Tibial nerve (tissue), 4 donors: ENCODE measurements at regions not wholly inside any gene's neighbourhood (a gene's known extent, or its start where the extent isn't known, plus 50 kb on each side); places are given as distances from the start of the nearest gene placed in this dataset.
A peak's percentile ranks its signal among the peaks of the same experiment; 100 is the strongest.

Source experiments
- DNase-seq, 2 donors: peaks; one replicate each; pipeline ENCODE4 v3.0.0-alpha.2; 2019; ENCODE audit warnings: low spot score in 2 of 2
- H3K27ac ChIP-seq, 4 donors: fragments of 200-600 bp; sonication (generic) in 3 of 4; one replicate each; pipeline ENCODE4 v1.5.1; 2017 to 2019; ENCODE audit warnings: mild to moderate bottlenecking in 1 of 4
- H3K27me3 ChIP-seq, 2 donors: fragments of 200-600 bp; sonication (generic) in 1 of 2; one replicate each; pipeline versions ENCODE4 v1.5.1 to v1.6.0; 2017 to 2019
- H3K36me3 ChIP-seq, 3 donors: fragments of 200-600 bp; sonication (generic); one replicate each; pipeline ENCODE4 v1.5.1; 2018 to 2019
- H3K4me1 ChIP-seq, 4 donors: fragments of 200-600 bp; sonication (generic) in 3 of 4; one replicate each; pipeline ENCODE4 v1.5.1; 2017 to 2019
- H3K4me3 ChIP-seq, 4 donors: fragments of 200-600 bp; sonication (generic) in 3 of 4; one replicate each; pipeline ENCODE4 v1.5.1; 2017 to 2019; ENCODE audit warnings: mild to moderate bottlenecking in 1 of 4, moderate library complexity in 1 of 4
- H3K9me3 ChIP-seq, 4 donors: fragments of 200-600 bp; sonication (generic) in 3 of 4; one replicate each; pipeline ENCODE4 v1.5.1; 2017 to 2019
- EP300 ChIP-seq, 2 donors: sonication (generic); formaldehyde crosslinking; IDR thresholded peaks; one replicate each; pipeline ENCODE4 v1.6.1; 2017; ENCODE audit warnings: antibody characterized with exemption in 2 of 2, mild to moderate bottlenecking in 1 of 2
- POLR2A ChIP-seq, 2 donors: fragments of 450-650 bp; IDR thresholded peaks; one replicate each; pipeline ENCODE4 v1.6.1; 2017; ENCODE audit warnings: antibody characterized with exemption in 2 of 2, mild to moderate bottlenecking in 2 of 2, moderate library complexity in 2 of 2
- WGBS, 2 donors: methylation state at CpG; one replicate each; pipeline ENCODE4 v1.1.5; 2018; 5-methylcytosine and 5-hydroxymethylcytosine counted together
- TF ChIP-seq, protein P1 (sequence below), 5 experiments: fragments of 200-600 bp in 3 of 5; fragments of 450-650 bp in 2 of 5; sonication (generic) in 3 of 5; IDR thresholded peaks; one replicate each; pipeline ENCODE4 v1.5.1; 2016 to 2019; ENCODE audit warnings: antibody characterized with exemption in 5 of 5, mild to moderate bottlenecking in 3 of 5, moderate library complexity in 2 of 5

DNA sequence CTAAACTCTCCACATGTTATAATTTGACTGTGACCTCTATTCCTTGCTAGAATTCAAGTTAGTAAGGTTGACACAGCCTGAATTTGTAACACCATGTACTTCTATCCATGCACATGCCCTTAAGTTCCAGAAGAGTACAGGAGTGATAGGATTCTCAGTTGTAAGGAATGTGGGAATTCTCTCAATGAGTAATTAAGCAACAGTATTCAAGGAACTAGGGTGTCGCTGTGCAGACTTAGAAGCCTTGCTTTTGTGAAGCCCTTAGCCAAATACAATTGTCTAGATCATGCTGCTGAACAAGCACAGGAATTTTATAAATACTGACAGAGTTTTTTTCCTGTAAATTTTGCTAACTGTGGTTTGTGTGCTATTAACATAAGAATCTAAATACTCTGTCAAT, 276.3 kb upstream of the PTBP2 start:
- 75 to 94% methylated on average over 1 of the region's 1 CpG for WGBS, 2 donors
- H3K36me3 ChIP-seq = no peaks in the 10 kb centered on the region
- no peak for TF ChIP-seq POLR2A (IDR thresholded peaks at IDR 0.05)
- TF ChIP-seq EP300 (IDR thresholded peaks at IDR 0.05) = no peak
- TF ChIP-seq, protein P1, sequence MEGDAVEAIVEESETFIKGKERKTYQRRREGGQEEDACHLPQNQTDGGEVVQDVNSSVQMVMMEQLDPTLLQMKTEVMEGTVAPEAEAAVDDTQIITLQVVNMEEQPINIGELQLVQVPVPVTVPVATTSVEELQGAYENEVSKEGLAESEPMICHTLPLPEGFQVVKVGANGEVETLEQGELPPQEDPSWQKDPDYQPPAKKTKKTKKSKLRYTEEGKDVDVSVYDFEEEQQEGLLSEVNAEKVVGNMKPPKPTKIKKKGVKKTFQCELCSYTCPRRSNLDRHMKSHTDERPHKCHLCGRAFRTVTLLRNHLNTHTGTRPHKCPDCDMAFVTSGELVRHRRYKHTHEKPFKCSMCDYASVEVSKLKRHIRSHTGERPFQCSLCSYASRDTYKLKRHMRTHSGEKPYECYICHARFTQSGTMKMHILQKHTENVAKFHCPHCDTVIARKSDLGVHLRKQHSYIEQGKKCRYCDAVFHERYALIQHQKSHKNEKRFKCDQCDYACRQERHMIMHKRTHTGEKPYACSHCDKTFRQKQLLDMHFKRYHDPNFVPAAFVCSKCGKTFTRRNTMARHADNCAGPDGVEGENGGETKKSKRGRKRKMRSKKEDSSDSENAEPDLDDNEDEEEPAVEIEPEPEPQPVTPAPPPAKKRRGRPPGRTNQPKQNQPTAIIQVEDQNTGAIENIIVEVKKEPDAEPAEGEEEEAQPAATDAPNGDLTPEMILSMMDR (IDR thresholded peaks at IDR 0.05) = no peak
- H3K4me3 ChIP-seq = no peak overlapping the region
- H3K4me1 ChIP-seq = no peaks in the 10 kb centered on the region
- peaks cover 0 to under 1% (median 0%) of the 10 kb centered on the region in 4 donors for H3K9me3 ChIP-seq
- H3K27ac ChIP-seq = no peak overlapping the region
- no peaks in the 10 kb centered on the region for H3K27me3 ChIP-seq
- no peak for DNase-seq

DNA sequence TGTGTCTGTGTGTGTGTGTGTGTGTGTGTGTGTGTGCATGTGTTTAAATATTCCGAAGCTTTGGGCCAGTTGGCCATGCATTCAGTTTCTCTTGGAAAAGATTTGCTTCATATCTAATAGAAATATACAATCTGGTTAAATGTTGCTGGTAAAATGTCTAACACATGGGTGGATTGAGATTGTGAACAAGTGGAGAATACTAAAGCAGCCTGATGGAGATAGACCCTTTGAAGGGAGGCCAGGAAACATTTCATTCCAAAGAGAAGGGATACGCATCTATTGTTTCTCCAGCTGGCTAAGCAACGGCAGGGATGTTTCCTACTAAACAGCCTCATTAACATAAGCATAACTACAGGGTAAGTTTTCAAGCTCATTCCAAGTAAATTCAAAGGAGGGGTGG, 257.5 kb upstream of the PTBP2 start:
- no peak for DNase-seq
- TF ChIP-seq, protein P1 (IDR thresholded peaks at IDR 0.05) = no peak
- TF ChIP-seq EP300 (IDR thresholded peaks at IDR 0.05) (no peak), POLR2A (IDR thresholded peaks at IDR 0.05) (no peak)
- no peaks in the 10 kb centered on the region for H3K4me1 ChIP-seq
- no peaks in the 10 kb centered on the region for H3K27me3 ChIP-seq
- no peak overlapping the region for H3K4me3 ChIP-seq
- no peak overlapping the region for H3K27ac ChIP-seq
- H3K36me3 ChIP-seq = no peaks in the 10 kb centered on the region
- 45 to 59% methylated on average over 3 of the region's 3 CpGs for WGBS, 2 donors
- H3K9me3 ChIP-seq = no peaks in the 10 kb centered on the region

DNA sequence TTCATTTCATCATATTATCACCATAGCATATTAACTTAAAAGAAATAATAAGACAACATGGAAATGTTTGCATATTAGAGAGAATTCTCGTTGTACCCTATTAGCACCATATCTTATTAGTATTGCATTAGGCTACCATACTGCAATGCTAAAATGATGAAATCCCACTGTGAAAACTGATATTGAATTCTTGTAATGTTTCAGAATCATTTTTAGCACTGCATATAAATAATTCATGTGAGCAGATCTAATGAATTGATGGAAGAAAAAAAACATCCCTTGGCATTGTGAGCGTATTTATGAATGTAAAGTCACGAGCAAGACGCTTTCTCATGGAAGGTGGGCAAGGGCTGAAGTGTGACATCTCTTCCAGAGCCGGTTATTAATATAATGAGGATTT, 257.1 kb upstream of the PTBP2 start:
- H3K27ac ChIP-seq = no peak overlapping the region
- DNase-seq = no peak
- no peak overlapping the region for H3K4me3 ChIP-seq
- no peak for TF ChIP-seq EP300 (IDR thresholded peaks at IDR 0.05)
- TF ChIP-seq, protein P1 (IDR thresholded peaks at IDR 0.05) = no peak
- no peak for TF ChIP-seq POLR2A (IDR thresholded peaks at IDR 0.05)
- 91 to 95% methylated on average over 5 of the region's 5 CpGs for WGBS, 2 donors
- no peaks in the 10 kb centered on the region for H3K27me3 ChIP-seq
- no peaks in the 10 kb centered on the region for H3K4me1 ChIP-seq
- H3K9me3 ChIP-seq = no peaks in the 10 kb centered on the region
- H3K36me3 ChIP-seq = no peaks in the 10 kb centered on the region

DNA sequence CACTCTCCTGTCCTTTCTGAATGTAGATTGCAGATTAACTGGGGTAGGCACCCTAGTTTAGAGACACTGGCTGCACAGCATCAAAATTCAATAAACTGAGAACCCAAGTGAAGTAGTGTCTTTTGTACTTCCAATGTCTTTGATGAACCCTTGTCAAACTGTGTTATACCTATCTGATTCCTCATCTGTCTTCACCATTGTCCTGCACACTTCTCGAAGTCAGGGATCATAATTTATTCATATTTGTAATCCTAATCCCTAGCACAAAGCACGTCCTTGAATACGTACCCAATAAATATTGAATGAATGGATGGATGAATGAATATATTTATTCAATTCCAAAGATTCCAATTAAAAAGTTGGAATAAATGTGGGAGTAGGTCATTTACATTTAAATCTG, 256.6 kb upstream of the PTBP2 start:
- Histone ChIP-seq H3K36me3 (no peaks in the 10 kb centered on the region), H3K27me3 (no peaks in the 10 kb centered on the region), H3K4me1 (no peaks in the 10 kb centered on the region), H3K9me3 (no peaks in the 10 kb centered on the region), H3K4me3 (no peak overlapping the region), H3K27ac (no peak overlapping the region)
- no peak for DNase-seq
- 63 to 64% methylated on average over 3 of the region's 3 CpGs for WGBS, 2 donors
- TF ChIP-seq, protein P1 (IDR thresholded peaks at IDR 0.05) = no peak
- TF ChIP-seq EP300 (IDR thresholded peaks at IDR 0.05) = no peak
- no peak for TF ChIP-seq POLR2A (IDR thresholded peaks at IDR 0.05)

DNA sequence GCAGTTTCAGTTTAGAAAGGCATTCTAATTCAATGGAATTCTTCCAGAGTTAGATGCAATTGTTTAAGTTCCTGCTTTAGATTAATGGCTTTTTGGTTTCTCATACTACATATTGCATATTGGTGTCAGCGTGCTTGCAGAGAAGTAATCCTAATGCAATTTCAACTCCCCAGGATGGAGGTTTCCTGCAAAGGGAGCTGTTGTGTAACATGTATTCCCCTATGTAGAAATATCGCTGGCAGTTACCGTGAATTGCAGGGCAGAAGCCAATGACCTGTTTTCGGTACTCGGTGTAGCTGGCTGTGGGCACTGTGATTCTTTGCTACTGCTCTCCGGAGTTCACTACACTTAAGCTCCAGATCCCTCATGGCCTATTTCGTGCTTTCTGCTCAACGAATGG, 256.1 kb upstream of the PTBP2 start:
- Histone ChIP-seq H3K27me3 (no peaks in the 10 kb centered on the region), H3K27ac (no peak overlapping the region), H3K36me3 (no peaks in the 10 kb centered on the region), H3K4me1 (no peaks in the 10 kb centered on the region), H3K4me3 (no peak overlapping the region), H3K9me3 (no peaks in the 10 kb centered on the region)
- TF ChIP-seq EP300 (IDR thresholded peaks at IDR 0.05) = peak in 1 of 2 donors; percentile 85
- TF ChIP-seq, protein P1 (IDR thresholded peaks at IDR 0.05) = no peak
- 50 to 67% methylated on average over 8 of the region's 8 CpGs for WGBS, 2 donors
- DNase-seq = peak; percentile 18 to 67
